H1 (cell line): ENCODE measurements at regions not wholly inside any gene's neighbourhood (a gene's known extent, or its start where the extent isn't known, plus 50 kb on each side); places are given as distances from the start of the nearest gene placed in this dataset.

Experiments used
- CTCF ChIA-PET: fragments of 300-600 bp; sonication (Branson Sonifier 250); formaldehyde crosslinking; loops from one replicate; lab custom pipeline; 2021; ENCODE audit not compliant: partially characterized antibody; lab: Charles Lee
- POLR2A ChIA-PET: fragments of 300-600 bp; sonication (Branson Sonifier 250); formaldehyde crosslinking; loops from one replicate; lab custom pipeline; 2021; ENCODE audit warnings: inconsistent platforms; ENCODE audit not compliant: partially characterized antibody; lab: Charles Lee
- DNase-seq, 2 experiments: peaks; one replicate each; pipeline versions ENCODE4 v3.0.0 to v3.0.0-alpha.2; 2010 to 2022; ENCODE audit warnings: low spot score in 2 of 2, low read depth in 1 of 2, mixed read lengths in 1 of 2
- FAIRE-seq: peaks from 2 replicates; lab custom pipeline; 2011; peaks lifted over from hg19 to GRCh38; lab: Jason Lieb, UNC
- H2AFZ ChIP-seq: 2 replicates; pipeline ENCODE4 v1.8.1; 2012; ENCODE audit warnings: low read length, inconsistent platforms
- H2AK5ac ChIP-seq: 2 replicates; pipeline ENCODE4 v1.6.1; 2013; ENCODE audit warnings: low read depth, low read length
- H2BK120ac ChIP-seq: replicated peaks from 2 replicates; pipeline ENCODE3; 2013; ENCODE audit warnings: low read depth, low read length, inconsistent platforms
- H2BK12ac ChIP-seq: 2 replicates; pipeline ENCODE4 v1.6.1; 2013; ENCODE audit warnings: low read depth, low read length
- H2BK15ac ChIP-seq: 2 replicates; pipeline ENCODE4 v1.6.1; 2013; ENCODE audit warnings: low read length
- H2BK20ac ChIP-seq: 2 replicates; pipeline ENCODE4 v1.6.1; 2013; ENCODE audit warnings: low read length
- H2BK5ac ChIP-seq: 2 replicates; pipeline ENCODE4 v1.6.1; 2013; ENCODE audit warnings: low read depth, low read length
- H3K14ac ChIP-seq: 2 replicates; pipeline ENCODE4 v1.6.1; 2013; ENCODE audit warnings: inconsistent platforms; ENCODE audit not compliant: insufficient read length
- H3K18ac ChIP-seq: 2 replicates; pipeline ENCODE4 v1.6.1; 2013; ENCODE audit warnings: low read length; ENCODE audit errors: extremely low read depth
- H3K23ac ChIP-seq: 2 replicates; pipeline ENCODE4 v1.6.1; 2013; ENCODE audit warnings: inconsistent platforms; ENCODE audit not compliant: insufficient read length
- H3K23me2 ChIP-seq: 2 replicates; pipeline ENCODE4 v1.6.1; 2013; ENCODE audit warnings: low read depth, low read length
- H3K27ac ChIP-seq: 2 replicates; pipeline ENCODE4 v1.6.1; 2011; ENCODE audit warnings: low read depth, low read length, inconsistent platforms
- H3K27me3 ChIP-seq, 4 experiments: replicated peaks in 1 of 4; 1 replicate in 1 of 4; 2 replicates in 3 of 4; pipeline versions ENCODE4 v1.6.1 to v1.8.1; 2011 to 2013; ENCODE audit warnings: low read length in 3 of 4, mild to moderate bottlenecking in 3 of 4, inconsistent platforms in 2 of 4, mixed read lengths in 2 of 4, moderate library complexity in 1 of 4; ENCODE audit not compliant: control insufficient read depth in 3 of 4, insufficient read depth in 3 of 4; ENCODE audit errors: extremely low read depth in 1 of 4
- H3K36me3 ChIP-seq, 4 experiments: 2 replicates each; pipeline versions ENCODE4 v1.6.1 to v1.8.1; 2011 to 2013; ENCODE audit warnings: mild to moderate bottlenecking in 4 of 4, low read length in 3 of 4, moderate library complexity in 2 of 4, control low read depth in 1 of 4, inconsistent platforms in 1 of 4; ENCODE audit not compliant: insufficient read depth in 4 of 4, control insufficient read depth in 2 of 4
- H3K4ac ChIP-seq: replicated peaks from 2 replicates; pipeline ENCODE3; 2013; ENCODE audit warnings: low read length, low read depth, mixed read lengths, inconsistent platforms; ENCODE audit not compliant: insufficient read length
- H3K4me1 ChIP-seq, 4 experiments: replicated peaks in 1 of 4; 1 replicate in 1 of 4; 2 replicates in 3 of 4; pipeline versions ENCODE4 v1.6.1 to v1.8.1; 2011 to 2013; ENCODE audit warnings: low read length in 3 of 4, inconsistent platforms in 2 of 4, mixed read lengths in 1 of 4; ENCODE audit not compliant: insufficient read depth in 4 of 4, control insufficient read depth in 3 of 4
- H3K4me2 ChIP-seq, 2 experiments: 2 replicates each; pipeline versions ENCODE4 v1.6.1 to v1.8.1; 2011 to 2013; ENCODE audit warnings: low read depth in 2 of 2, low read length in 2 of 2, control low read depth in 1 of 2, inconsistent platforms in 1 of 2, mild to moderate bottlenecking in 1 of 2; ENCODE audit not compliant: insufficient read depth in 1 of 2
- H3K4me3 ChIP-seq, 4 experiments: fragments of 200-600, 300-600 bp in 1 of 4; sonication (generic), shearing (Covaris generic), sonication (Bioruptor Twin) in 1 of 4; 2 replicates each; pipeline versions ENCODE4 v1.5.1 to v1.8.1; 2011 to 2016; ENCODE audit warnings: low read length in 4 of 4, low read depth in 3 of 4, control low read depth in 2 of 4, inconsistent platforms in 2 of 4, mild to moderate bottlenecking in 2 of 4, mixed read lengths in 1 of 4, moderate library complexity in 1 of 4; ENCODE audit not compliant: insufficient read depth in 2 of 4; ENCODE audit errors: extremely low read depth in 1 of 4
- H3K56ac ChIP-seq: replicated peaks from 2 replicates; pipeline ENCODE3; 2013; ENCODE audit warnings: low read depth, mild to moderate bottlenecking, mixed read lengths, low read length, inconsistent platforms; ENCODE audit not compliant: insufficient read length
- H3K79me1 ChIP-seq: 2 replicates; pipeline ENCODE4 v1.6.1; 2013; ENCODE audit warnings: low read depth, low read length, control low read depth
- H3K79me2 ChIP-seq, 2 experiments: 2 replicates each; pipeline versions ENCODE4 v1.6.1 to v1.8.1; 2012 to 2013; ENCODE audit warnings: low read length in 2 of 2, mild to moderate bottlenecking in 2 of 2, inconsistent platforms in 1 of 2; ENCODE audit not compliant: insufficient read depth in 2 of 2, control insufficient read depth in 1 of 2
- H3K9ac ChIP-seq, 4 experiments: replicated peaks in 1 of 4; 1 replicate in 1 of 4; 2 replicates in 3 of 4; pipeline versions ENCODE4 v1.6.1 to v1.8.1; 2011 to 2013; ENCODE audit warnings: low read depth in 3 of 4, low read length in 3 of 4, control low read depth in 2 of 4, mild to moderate bottlenecking in 2 of 4, moderate library complexity in 2 of 4, inconsistent platforms in 1 of 4; ENCODE audit errors: extremely low read depth in 1 of 4
- H3K9me3 ChIP-seq, 2 experiments: 2 replicates each; pipeline versions ENCODE4 v1.6.1 to v1.8.1; 2012 to 2013; ENCODE audit warnings: mild to moderate bottlenecking in 2 of 2, moderate library complexity in 2 of 2, control low read depth in 1 of 2, inconsistent platforms in 1 of 2, low read depth in 1 of 2, low read length in 1 of 2, mixed read lengths in 1 of 2; ENCODE audit not compliant: insufficient read depth in 2 of 2
- H4K20me1 ChIP-seq, 2 experiments: replicated peaks in 1 of 2; 2 replicates each; pipeline versions ENCODE3 to v1.8.1; 2011 to 2013; ENCODE audit warnings: inconsistent platforms in 2 of 2, low read length in 2 of 2, mild to moderate bottlenecking in 1 of 2; ENCODE audit not compliant: insufficient read depth in 2 of 2, control insufficient read depth in 1 of 2
- H4K5ac ChIP-seq: 2 replicates; pipeline ENCODE4 v1.6.1; 2013; ENCODE audit warnings: low read length, low read depth, mixed read lengths, inconsistent platforms; ENCODE audit not compliant: insufficient read length
- H4K8ac ChIP-seq: 2 replicates; pipeline ENCODE4 v1.8.0; 2013; ENCODE audit warnings: mild to moderate bottlenecking, moderate library complexity, low read length, inconsistent platforms; ENCODE audit not compliant: insufficient read depth; ENCODE audit errors: extremely low read depth
- H4K91ac ChIP-seq: replicated peaks from 2 replicates; pipeline ENCODE3; 2013; ENCODE audit warnings: low read length, mixed read lengths, inconsistent platforms; ENCODE audit not compliant: insufficient read length
- BACH1 ChIP-seq: IDR thresholded peaks from 2 replicates; pipeline ENCODE4 v1.6.1; 2012; ENCODE audit warnings: low read length, improper control_type of control experiment
- EGR1 ChIP-seq: IDR thresholded peaks from 2 replicates; pipeline ENCODE4 v1.6.1; 2011; ENCODE audit warnings: low read depth, low read length, borderline replicate concordance
- FOSL1 ChIP-seq: IDR thresholded peaks from 2 replicates; pipeline ENCODE4 v1.6.1; 2011; ENCODE audit warnings: mild to moderate bottlenecking, low read depth, low read length, moderate library complexity; ENCODE audit not compliant: insufficient read depth
- JUN ChIP-seq: IDR thresholded peaks from 2 replicates; pipeline ENCODE4 v1.6.1; 2011; ENCODE audit warnings: low read depth, mild to moderate bottlenecking, improper control_type of control experiment, low read length
- KDM4A ChIP-seq: IDR thresholded peaks from one replicate; pipeline ENCODE4 v1.7.1; 2012; ENCODE audit warnings: low read depth, mild to moderate bottlenecking, moderate library complexity, low read length, inconsistent platforms; ENCODE audit not compliant: severe bottlenecking
- POU5F1 ChIP-seq: IDR thresholded peaks from 2 replicates; pipeline ENCODE4 v1.6.1; 2011; ENCODE audit warnings: low read depth, mild to moderate bottlenecking, low read length, moderate library complexity
- SIX5 ChIP-seq: IDR thresholded peaks from 2 replicates; pipeline ENCODE4 v1.6.1; 2011; ENCODE audit warnings: mild to moderate bottlenecking, low read depth, low read length
- SUZ12 ChIP-seq: fragments of 200-600 bp; sonication (generic); IDR thresholded peaks from 2 replicates; pipeline ENCODE4 v1.6.1; 2012; ENCODE audit warnings: mild to moderate bottlenecking, inconsistent platforms, low read length, moderate library complexity, mixed read lengths
- TAF7 ChIP-seq: optimal IDR thresholded peaks from 2 replicates; pipeline ENCODE3; 2011; ENCODE audit warnings: low read depth, mild to moderate bottlenecking, inconsistent platforms, low read length, moderate library complexity, borderline replicate concordance
- TBP ChIP-seq: IDR thresholded peaks from 2 replicates; pipeline ENCODE4 v1.6.1; 2011; ENCODE audit warnings: low read depth, low read length, improper control_type of control experiment
- YY1 ChIP-seq: IDR thresholded peaks from 2 replicates; pipeline ENCODE4 v1.6.1; 2011; ENCODE audit warnings: low read depth, mild to moderate bottlenecking, low read length
- WGBS, 2 experiments: shearing (Covaris generic) in 1 of 2; methylation state at CpG; one replicate each; pipeline versions ENCODE4 v1.1.6 to v1.1.7; 2013 to 2015; ENCODE audit warnings: low lambda C conversion rate in 2 of 2, mixed read lengths in 2 of 2, inconsistent platforms in 1 of 2, low coverage in 1 of 2, missing lambda C conversion rate in 1 of 2; ENCODE audit not compliant: insufficient replicate concordance in 2 of 2, insufficient coverage in 1 of 2, insufficient read length in 1 of 2; ENCODE audit errors: extremely low coverage in 1 of 2, missing lambda C conversion rate in 1 of 2; 5-methylcytosine and 5-hydroxymethylcytosine counted together
- TF ChIP-seq, protein P1 (sequence below): IDR thresholded peaks from 2 replicates; pipeline ENCODE4 v1.6.1; 2011; ENCODE audit warnings: low read length, improper control_type of control experiment

DNA sequence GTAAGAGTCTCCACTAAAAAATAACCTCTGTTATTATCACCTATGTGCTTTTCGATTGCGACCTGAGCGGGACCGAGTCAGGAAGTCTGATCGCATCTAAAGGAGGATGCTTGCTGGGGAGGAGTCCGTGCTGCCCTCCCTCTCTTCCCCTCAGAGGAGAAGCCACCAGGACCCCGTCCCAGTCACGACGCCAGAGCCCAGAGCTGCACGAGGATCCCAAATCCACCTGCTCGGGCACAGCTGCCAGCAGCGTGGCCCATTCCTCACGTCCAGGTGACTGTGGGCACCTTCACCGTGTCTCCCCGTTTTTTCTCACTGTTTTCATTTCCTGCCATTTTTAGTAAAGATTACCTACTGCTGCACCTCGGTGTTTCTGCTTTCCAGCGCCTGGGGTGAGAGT is 390.3 kb downstream of the BRD1 start:
- ChIA-PET CTCF (no interaction called here), POLR2A (no interaction called here)
- Histone ChIP-seq H3K18ac (no peak overlapping the region), H2AFZ (no peak overlapping the region), H4K8ac (no peak overlapping the region), H3K27ac (no peak overlapping the region), H3K4me3 (no peak overlapping the region), H3K23me2 (no peaks in the 10 kb centered on the region), H4K91ac (no peak overlapping the region), H3K4me2 (no peak overlapping the region), H2BK15ac (no peak overlapping the region), H4K5ac (no peak overlapping the region), H3K36me3 (no peaks in the 10 kb centered on the region), H3K27me3 (no peaks in the 10 kb centered on the region), H3K56ac (no peak overlapping the region), H4K20me1 (no peaks in the 10 kb centered on the region), H3K9ac (no peak overlapping the region), H2BK120ac (no peak overlapping the region), H3K79me1 (no peaks in the 10 kb centered on the region), H3K14ac (no peak overlapping the region), H3K23ac (no peak overlapping the region), H3K4ac (no peak overlapping the region), H3K79me2 (no peaks in the 10 kb centered on the region), H2BK5ac (no peak overlapping the region), H3K4me1 (no peaks in the 10 kb centered on the region), H2AK5ac (no peak overlapping the region; the same call in 1 of the 2 replicates), H2BK12ac (no peak overlapping the region), H2BK20ac (no peak overlapping the region), H3K9me3 (peaks cover 0 to 6% of the 10 kb centered on the region in 2 experiments; a peak in 2 of 4 replicates)
- no peak for TF ChIP-seq POU5F1
- TF ChIP-seq KDM4A: no peak
- TF ChIP-seq TBP: no peak
- no peak for TF ChIP-seq YY1
- TF ChIP-seq FOSL1: no peak
- no peak for TF ChIP-seq TAF7
- TF ChIP-seq SIX5: no peak
- no peak for TF ChIP-seq JUN
- TF ChIP-seq BACH1: no peak
- no peak for TF ChIP-seq SUZ12
- TF ChIP-seq EGR1: no peak
- TF ChIP-seq, protein P1, sequence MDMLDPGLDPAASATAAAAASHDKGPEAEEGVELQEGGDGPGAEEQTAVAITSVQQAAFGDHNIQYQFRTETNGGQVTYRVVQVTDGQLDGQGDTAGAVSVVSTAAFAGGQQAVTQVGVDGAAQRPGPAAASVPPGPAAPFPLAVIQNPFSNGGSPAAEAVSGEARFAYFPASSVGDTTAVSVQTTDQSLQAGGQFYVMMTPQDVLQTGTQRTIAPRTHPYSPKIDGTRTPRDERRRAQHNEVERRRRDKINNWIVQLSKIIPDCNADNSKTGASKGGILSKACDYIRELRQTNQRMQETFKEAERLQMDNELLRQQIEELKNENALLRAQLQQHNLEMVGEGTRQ: no peak
- FAIRE-seq (no peak), DNase-seq (no peak)
- WGBS, 2 experiments: 91% methylated on average over 17 of the region's 17 CpGs; no CpG with 5 or more reads in 1 of the 2 experiments
